HG02852 (cell line): ENCODE measurements at regions not wholly inside any gene's neighbourhood (a gene's known extent, or its start where the extent isn't known, plus 50 kb on each side); places are given as distances from the start of the nearest gene placed in this dataset.

Experiments
- ATAC-seq: cut with Tn5 transposase; IDR thresholded peaks from one replicate; pipeline ENCODE4 v1.9.1; 2021; ENCODE audit warnings: mild to moderate bottlenecking, moderate library complexity; ENCODE audit not compliant: unreplicated experiment

DNA sequence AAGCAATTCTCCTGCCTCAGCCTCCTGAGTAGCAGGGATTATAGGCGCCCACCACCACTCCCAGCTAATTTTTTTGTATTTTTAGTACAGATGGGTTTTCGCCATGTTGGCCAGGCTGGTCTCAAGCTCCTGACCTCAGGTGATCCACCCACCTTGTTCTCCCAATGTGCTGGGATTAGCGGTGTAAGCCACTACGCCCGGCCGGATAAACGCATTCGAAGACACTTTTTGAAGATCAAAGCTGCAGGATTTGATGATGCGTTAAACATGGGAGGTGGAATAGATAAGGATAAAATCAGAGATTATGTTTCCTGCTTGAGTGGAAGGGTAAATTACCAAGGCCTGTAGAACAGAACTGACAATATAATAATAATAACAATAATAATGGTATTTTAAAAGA lies 389.4 kb upstream of the POU3F1 start:
- ATAC-seq = no peak

DNA sequence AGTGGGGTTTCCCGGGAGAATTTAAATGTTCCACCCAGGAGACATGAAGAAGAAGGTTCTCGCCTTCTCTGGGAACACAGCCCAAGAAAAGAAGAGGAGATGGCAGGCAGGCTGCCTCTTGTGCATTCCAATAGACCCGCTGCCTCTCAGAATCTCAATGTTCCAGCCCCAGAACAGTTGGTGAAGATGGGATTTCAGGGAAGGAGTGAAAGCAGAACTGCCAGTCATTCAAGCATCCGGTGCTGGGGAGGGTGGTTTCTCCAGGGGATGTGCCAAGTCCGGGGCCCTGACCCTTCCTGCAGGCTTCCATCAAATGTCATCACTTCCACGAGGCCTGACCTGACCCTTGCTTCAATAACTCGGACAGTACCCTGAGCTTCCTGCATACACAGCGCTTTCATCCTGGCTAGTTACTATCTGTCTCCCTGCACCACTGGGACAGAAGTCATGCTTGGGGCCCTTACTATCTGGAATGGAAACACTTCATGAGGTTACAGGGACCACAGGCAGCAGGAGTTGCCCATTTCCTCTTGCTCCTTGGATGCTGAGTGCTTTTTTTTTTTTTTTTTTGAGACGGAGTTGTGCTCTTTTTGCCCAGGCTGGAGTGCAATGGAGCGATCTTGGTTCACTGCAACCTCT lies 386.6 kb upstream of the POU3F1 start:
- ATAC-seq = no peak

DNA sequence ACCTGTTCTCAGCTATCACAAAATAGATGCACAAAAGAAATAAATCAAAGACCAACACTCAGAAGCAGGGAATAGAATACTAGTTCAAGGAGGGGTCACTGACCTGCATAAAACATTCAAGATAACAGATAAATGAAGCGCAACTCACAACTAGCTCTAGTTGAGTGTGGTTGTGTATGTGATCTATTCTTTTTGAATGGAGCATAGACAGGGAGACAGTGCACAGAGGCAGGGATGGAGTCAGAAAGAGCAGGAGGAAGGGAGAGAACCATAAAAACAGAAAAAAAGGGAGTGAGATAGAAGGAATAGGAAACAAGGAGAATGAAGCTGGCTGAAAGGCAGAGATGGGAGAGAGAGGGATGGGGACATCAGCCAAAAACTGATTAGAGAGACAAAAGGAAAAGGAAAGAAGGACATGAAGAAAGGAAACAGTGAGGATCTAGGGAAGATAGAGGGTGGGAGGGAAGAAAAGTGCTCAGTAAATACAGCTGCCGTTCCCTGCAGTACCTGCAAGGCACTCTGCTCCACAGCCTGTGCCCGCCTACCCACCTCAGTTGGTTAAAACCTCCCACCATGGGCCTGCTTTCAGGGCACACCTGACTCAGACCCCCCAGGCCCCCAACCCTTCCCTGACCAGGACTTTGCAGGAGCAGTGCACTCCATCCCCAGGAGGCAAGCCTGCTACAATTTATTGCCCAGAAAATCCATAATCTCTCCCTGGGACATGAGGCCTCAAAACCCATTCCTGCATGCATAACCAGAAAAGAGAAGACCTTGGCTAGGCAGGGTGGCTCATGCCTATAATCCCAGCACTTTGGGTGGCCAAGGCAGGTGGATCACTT lies 385.2 kb upstream of the POU3F1 start:
- ATAC-seq = no peak

DNA sequence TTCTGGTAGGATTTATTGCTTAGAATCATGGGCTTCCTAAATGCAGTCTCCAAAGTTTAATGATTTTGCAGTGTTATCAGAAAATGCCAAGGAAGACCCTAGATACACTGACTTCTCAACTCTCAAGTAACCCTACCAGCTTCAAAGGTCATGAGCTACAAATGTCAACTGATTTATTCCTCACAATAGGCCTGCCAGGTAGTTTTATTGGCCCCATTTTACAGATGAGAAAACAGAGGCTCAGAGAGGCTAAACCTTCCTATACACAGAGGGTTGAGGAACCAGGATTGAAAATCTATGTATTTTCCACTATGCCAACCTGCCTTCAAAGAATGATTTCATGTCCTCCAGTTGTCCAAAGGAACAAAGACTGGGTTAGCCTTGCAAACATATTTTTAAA lies 384.4 kb upstream of the POU3F1 start:
- ATAC-seq = no peak

DNA sequence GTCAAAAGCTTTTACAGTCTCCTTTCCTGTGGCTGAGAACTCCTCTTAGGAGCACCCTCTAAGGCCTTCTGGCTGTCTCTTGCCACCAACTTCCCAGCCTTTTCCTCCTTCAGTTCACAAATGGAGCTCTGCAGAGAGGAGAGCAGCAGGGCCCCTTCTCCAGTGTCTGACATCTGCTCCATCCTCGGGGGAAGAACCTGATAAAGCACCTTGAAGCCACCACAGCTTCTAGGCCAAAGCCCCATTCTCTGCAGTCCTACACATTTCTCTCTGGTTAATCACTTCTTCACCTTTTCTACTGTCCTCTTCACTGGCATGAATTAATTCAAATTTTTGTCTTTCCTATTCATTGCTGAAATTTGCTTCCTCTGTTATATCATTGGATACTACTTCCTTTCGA lies 378.1 kb upstream of the POU3F1 start:
- ATAC-seq = no peak

DNA sequence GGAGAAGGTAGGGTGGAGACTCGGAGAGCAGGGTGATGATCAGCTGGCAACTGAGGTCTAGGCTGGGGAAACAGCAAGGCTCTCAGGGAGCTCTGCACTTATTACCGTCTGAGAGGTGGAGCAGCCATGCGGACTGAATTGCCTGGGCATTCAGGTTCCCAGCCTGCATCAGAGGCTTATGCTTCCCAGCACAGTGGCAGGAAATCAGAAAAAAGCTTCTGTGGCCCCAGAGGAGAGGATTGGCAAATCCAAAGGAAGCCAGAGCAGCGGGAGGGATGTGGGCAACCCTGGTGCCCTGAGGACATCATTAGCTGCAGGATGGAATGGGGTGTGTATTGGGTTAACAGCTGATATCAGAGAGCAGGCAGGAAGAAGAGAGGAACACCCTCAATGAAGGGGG lies 374.1 kb upstream of the POU3F1 start:
- ATAC-seq = no peak

DNA sequence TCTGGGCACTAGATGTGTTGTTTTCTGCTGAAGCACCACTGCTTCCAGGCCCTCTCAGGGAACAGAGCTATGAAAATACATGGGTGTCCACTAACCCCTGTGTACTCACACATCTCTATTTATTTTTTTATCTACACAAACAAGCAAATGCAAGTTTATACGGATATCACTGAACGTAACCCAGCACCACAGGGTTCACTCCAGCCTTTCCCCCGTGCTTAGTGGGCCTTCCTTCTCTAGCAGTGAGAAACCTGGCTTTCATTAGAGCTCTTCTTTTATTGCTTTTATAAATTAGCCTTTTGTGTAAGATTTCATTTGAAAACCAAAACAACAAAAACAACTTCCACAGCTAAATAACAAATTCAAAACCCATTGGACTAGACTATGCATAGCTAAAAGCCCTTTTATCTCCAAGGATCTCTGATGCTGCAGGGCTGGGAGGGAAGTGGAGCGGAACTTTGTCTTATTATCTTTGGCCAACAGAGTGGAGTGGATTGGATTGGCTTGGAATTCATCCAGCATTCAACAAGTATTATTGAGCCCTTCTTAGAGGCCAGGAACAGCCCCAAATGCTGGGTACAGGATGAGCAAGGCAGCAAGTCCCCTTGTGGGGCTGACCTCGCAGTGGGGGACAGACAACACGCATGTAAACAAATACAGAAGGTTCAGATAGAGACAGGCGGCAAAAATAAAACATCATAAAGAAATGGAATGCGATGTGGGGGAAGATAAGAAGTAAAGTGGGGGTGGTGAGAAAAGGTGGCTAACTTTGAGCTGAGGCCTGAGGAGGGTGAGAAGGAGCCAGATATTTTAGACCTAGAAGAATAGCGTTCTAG lies 371.8 kb upstream of the POU3F1 start:
- ATAC-seq = no peak

DNA sequence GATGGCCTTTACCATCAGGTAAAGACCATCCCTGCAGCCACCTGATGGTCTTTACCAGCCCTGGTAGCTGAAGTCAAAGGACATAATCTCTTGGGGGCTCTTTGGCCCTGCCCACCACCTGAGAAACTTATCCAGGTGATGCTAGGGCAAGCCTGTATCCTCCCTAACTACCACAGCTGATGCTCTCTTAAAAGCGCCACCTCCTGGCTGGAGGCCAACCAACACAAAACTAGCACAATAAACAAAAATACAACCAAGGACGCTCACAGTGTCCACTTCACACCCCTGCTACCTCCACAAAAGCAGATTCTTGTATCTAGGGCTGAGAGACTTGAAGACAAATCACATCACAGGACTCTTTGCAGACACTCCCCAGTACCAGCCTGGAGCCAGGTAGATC lies 357.1 kb upstream of the POU3F1 start:
- no peak for ATAC-seq

DNA sequence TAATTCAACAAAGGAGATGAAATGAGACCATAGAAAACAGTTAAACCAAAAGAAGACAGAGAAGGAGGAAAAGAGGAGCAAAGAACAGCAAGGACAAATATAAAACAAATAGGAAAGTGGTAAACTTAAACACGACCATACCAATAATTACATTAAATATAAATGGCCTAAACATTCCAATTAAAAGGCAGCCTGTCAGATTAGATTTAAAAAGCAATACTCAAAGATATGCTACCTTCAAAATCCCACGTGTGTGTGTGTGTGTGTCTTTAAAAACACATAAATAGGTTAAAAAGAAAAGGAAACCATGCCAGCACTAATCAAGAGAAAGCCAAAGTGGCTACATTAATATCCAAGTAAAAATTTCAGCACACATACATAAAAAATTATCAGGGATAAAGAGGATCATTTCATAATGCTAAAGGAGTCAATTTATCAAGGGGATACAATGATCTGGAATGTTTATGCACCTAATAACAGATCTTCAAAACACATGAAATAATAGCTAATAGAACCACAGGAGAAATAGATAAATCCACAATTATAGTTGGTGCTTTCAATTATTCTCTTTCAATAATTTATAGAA lies 355.7 kb upstream of the POU3F1 start:
- no peak for ATAC-seq

DNA sequence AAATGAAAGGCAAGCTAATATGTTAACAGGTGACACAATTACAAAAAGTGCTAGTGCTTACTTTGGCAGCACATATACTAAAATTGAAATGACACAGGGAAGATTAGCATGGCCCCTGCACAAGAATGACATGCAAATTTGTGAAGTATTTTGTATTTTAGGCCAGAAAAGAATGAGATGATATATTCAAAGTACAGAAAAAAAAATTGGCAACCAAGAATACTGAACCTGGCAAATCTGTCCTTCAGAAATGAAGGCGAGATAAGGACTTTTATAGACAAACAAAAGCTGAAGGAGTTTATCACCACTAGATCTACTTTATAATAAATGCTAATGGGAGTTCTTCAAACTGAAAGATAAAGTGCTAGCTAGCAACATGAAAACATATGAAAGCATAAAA lies 350.0 kb upstream of the POU3F1 start:
- ATAC-seq = no peak

DNA sequence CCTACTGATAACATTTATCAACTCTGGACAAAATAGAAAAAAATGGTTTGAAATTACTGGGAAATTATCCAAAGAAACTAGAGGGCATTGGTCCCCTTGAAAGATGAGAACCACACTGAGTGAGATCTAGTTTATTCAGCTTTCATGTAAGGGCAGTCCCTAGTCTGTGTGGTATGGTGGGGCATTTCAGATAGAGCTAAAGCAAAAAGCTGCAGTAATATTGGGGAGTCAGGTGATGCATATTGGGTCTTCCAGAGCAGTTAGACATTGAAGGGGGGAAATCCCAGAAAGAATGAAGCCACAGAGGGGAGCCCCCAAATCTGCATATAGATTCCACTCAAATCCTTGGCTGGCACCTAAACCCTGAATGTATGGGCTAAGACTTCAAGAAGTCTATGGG lies 347.7 kb upstream of the POU3F1 start:
- no peak for ATAC-seq

DNA sequence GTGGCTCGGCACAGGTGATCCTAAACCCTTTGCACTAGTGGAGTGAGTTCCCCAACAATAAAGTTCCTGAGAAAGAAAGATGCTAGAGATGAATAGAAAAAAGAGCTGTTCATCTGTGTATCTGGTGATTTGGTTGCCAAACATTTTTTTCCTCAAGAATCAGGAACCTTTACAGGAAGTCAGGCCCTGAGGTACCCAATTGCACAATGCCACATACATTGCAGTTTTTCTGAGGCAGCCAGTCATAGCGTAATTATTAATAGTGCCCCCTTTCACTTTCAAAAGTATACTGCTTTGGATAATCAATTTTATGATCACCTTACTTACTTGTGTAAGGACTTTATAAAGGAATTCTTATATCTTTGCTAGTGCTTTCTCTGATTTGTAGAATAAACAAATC lies 346.3 kb upstream of the POU3F1 start:
- no peak for ATAC-seq

DNA sequence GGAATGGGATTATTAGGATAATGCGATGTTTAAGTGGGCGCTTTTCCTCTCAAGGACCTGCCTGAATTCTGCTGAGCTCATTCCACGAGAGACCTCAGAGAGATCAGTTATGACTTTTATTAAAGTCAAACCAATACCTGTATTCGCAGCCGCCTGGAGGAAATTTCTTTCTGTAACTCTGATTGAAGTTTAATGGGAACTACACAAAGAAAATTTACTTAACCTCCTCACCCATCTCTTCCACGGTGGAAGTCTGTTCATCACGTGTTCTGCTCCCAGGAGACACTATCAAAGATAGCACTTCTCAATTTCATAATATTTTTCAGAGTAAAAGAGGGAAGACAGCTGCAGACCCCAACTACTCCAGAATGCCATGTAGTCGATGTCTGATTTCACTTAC lies 334.7 kb upstream of the POU3F1 start:
- ATAC-seq = no peak

DNA sequence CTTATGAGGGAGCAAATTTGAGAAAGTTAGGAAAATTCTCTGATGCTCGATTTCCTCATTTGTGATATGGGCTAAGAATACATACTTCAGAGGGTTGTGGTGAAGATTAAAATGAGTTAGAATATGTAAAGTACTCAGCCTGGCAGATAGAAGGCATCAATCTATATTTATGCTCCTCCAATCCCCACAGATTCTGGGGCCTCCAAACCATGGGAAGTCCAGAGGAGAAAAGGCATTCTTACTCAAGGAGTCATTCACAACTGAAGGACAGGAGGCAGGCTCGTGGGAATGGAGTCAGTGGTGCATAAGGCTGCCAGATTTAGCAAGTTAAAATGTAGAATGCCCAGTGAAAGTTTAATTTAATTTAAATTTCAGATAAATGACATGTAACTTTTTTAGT lies 330.0 kb upstream of the POU3F1 start:
- no peak for ATAC-seq

DNA sequence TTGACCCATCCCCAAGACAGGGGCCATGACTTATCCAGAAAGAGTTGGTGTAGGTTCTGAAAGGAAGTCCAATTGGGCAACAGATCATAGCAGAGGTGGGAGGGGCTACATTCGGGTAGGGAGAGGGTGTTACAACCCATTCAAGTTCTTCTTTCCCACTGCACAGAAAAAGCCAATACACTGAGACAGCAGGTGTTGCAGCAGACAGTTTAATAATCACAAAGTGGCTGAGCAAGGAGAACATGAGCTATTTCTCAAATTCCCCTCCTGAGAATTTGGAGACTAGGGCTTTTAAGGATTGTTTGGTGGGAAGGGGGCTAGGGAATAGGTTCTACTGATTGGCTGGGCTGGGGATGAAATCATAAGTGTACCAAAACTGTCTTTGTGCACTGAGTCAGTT lies 328.4 kb upstream of the POU3F1 start:
- ATAC-seq = no peak

DNA sequence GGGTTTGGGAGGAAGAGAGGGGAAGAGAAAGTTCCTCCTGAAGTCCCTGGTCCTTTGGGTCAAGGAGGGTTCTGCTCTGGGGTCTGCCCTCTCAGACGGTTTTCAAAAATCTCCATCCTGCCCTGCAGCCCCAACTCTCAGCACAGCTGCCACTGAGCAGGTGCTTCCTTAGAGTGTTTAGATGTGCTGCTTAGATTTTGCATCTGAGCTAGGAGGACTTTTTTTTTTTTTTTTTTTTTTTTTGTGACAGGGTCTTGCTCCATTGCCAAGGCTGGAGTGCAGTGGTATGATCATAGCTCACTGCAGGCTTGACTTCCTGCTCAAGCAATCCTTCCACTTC lies 324.9 kb upstream of the POU3F1 start:
- ATAC-seq = no peak

DNA sequence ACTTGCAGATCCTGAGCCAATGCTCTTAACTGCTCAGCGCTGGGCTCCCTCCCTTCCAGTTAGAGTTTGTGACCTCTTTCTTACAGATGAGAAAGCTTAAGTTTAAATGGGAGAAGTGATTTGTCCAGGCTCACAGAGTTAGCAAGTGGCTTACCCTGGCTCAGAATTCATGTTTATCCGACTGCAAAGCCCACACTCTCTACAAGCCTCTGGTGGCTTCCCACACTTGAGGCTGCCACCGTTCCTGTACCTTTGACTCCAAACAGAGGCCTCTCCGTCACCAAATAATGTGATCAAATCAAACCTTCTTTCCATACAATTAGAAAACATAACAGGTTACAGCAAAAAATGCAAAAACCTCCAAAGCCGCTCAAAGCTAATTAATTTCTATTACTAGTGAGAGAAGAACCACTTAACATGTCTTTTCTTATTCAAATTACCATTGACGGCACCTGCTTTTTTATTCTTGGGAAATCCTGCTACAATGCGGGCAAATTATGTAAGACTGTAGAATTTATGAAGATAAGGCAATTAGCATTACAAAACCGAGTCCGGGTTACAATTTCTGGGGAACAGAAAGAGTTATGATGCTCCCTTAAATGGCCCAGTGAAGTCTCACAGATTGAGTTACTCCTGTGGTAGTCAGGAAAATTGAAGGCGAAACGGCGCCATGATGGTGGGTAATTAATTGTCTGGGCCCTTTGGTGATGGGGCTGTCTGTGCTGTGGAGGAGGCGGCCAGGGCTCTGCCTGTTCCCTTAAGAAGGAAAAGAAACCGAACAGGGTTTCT lies 324.3 kb upstream of the POU3F1 start:
- no peak for ATAC-seq

DNA sequence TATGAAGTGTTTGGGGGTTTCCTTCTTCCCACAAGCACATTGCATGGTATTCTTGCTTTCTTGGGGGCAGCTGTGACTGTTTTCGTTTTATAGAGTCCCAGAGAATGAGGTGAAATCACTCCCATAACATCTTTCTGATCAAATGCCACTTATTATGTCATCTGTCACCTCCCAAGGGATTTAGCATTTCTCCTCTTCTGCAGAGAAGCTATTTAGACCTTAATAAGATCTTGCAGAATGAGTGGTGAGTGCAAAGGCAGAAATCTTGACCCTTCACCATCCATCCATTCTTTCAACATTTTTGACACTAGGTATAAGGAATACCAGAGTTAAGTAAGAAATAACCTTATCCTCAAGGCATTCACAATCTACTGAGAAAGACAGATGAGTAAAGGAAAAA lies 318.6 kb upstream of the POU3F1 start:
- ATAC-seq = no peak

DNA sequence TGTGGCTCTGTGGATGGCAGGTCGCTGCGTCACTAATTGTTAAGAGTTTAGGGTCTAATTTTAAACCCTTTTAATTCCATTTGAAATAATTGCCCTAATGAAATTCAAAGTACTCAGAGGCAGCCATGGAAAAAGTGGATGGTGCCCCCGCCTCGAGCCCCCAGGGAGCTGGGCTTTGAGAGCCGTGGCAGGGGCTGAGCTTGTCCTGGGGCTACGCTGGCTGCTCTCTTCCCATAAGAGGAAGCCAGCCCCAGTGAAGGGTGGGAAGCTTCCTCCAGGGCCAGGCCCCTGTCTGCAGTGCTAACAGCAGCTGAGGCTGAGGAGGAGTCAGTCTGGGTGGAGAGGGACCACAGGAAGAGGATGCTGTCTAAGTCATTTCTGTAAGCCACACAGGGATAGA lies 315.0 kb upstream of the POU3F1 start:
- ATAC-seq = no peak

DNA sequence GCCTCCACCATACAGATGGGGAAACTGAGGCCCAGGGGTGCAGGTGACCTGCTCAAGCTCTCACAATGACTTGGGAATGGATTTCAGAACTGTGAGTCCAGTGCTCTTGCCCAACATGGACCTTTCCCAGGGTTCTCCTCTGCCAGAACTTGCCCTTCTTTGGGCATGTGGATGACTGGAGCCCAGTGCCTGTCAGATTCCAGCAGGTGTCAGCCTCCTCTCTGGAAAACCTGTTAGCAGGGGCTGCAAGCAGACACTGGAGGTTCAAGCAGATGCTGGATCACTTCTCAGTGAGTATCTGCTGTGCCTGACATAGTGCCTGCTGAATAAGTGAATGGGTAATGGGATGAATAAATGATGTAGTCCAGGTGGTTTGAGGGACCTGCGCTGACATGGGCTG lies 314.2 kb upstream of the POU3F1 start:
- ATAC-seq = no peak

DNA sequence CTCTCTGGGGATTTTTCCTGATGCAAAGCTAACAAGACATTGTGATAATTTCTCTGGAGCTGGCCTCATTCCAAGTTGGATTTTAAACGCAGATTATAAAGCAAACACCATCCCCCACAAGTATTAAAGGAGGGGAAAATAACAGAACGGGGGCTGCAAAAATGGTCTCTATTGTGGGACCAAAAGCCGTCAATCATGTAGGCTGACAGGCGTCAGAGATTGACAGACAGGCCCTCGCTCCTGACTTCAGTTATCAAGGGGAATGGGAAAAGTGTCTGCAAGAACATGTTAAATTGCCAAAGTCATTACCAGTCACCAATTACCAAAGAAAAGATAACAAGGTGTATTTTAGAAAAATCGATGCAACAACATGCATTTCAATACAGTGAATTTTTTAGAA lies 307.4 kb upstream of the POU3F1 start:
- ATAC-seq = no peak
